IMR-90 (cell line): ENCODE measurements at regions not wholly inside any gene's neighbourhood (a gene's known extent, or its start where the extent isn't known, plus 50 kb on each side); places are given as distances from the start of the nearest gene placed in this dataset.
A peak's percentile ranks its signal among the peaks of the same experiment; 100 is the strongest.

Experiments used
- ATAC-seq: fragments of 200-7000 bp; cut with Tn5 transposase; 2 replicates; pipeline ENCODE4 v1.9.1; 2020; ENCODE audit warnings: low read depth, mild to moderate bottlenecking, moderate library complexity
- BruUV-seq: library from RNA; stranded (reverse); fragments of 400-500 nt; replicated peaks from 2 replicates; lab custom pipeline; 2021; lab: Mats Ljungman, UMichigan
- CTCF ChIA-PET: fragments of 300-600 bp; formaldehyde crosslinking; extraction: SDS; loops from one replicate; lab custom pipeline; 2021; ENCODE audit warnings: antibody characterized with exemption; lab: Yijun Ruan, JAX
- POLR2A ChIA-PET: fragments of 300-600 bp; sonication (Branson Sonifier 250); formaldehyde crosslinking; loops from one replicate; lab custom pipeline; 2022; ENCODE audit warnings: antibody characterized with exemption; ENCODE audit not compliant: unreplicated experiment; lab: Charles Lee
- DNase-seq: peaks from one replicate; pipeline ENCODE4 v3.0.0; 2013
- H2AFZ ChIP-seq: replicated peaks from 2 replicates; pipeline ENCODE3; 2013; ENCODE audit warnings: low read length, mild to moderate bottlenecking; ENCODE audit not compliant: poor library complexity
- H2AK5ac ChIP-seq: 2 replicates; pipeline ENCODE4 v1.6.1; 2013; ENCODE audit warnings: low read depth, low read length, inconsistent platforms
- H2AK9ac ChIP-seq: replicated peaks from 2 replicates; pipeline ENCODE3; 2013; ENCODE audit warnings: mild to moderate bottlenecking, low read depth, low read length, moderate library complexity; ENCODE audit not compliant: poor library complexity
- H2BK120ac ChIP-seq: 2 replicates; pipeline ENCODE4 v1.6.1; 2013; ENCODE audit warnings: low read depth, low read length, inconsistent platforms
- H2BK15ac ChIP-seq: 3 replicates; pipeline ENCODE4 v1.6.1; 2013; ENCODE audit warnings: low read depth, low read length, inconsistent platforms
- H2BK20ac ChIP-seq: 2 replicates; pipeline ENCODE4 v1.6.1; 2013; ENCODE audit warnings: low read depth, mild to moderate bottlenecking, inconsistent platforms, low read length, moderate library complexity
- H2BK5ac ChIP-seq: 2 replicates; pipeline ENCODE4 v1.6.1; 2013; ENCODE audit warnings: mild to moderate bottlenecking, low read depth, low read length, inconsistent platforms; ENCODE audit not compliant: poor library complexity, severe bottlenecking
- H3K14ac ChIP-seq: replicated peaks from 2 replicates; pipeline ENCODE4 v1.6.1; 2013; ENCODE audit warnings: low read depth, low read length, inconsistent platforms
- H3K18ac ChIP-seq: 2 replicates; pipeline ENCODE4 v1.6.1; 2013; ENCODE audit warnings: low read depth, low read length, control low read depth
- H3K23ac ChIP-seq: 2 replicates; pipeline ENCODE4 v1.6.1; 2013; ENCODE audit warnings: low read depth, low read length, inconsistent platforms
- H3K27ac ChIP-seq: 2 replicates; pipeline ENCODE4 v1.5.1; 2013; ENCODE audit warnings: mild to moderate bottlenecking, control low read depth, low read length; ENCODE audit not compliant: insufficient read depth
- H3K27me3 ChIP-seq: 2 replicates; pipeline ENCODE4 v1.6.1; 2013; ENCODE audit warnings: low read length; ENCODE audit not compliant: control insufficient read depth, insufficient read depth
- H3K36me3 ChIP-seq: 2 replicates; pipeline ENCODE4 v1.6.1; 2013; ENCODE audit warnings: low read length, mixed read lengths; ENCODE audit not compliant: control insufficient read depth, insufficient read depth
- H3K4ac ChIP-seq: 2 replicates; pipeline ENCODE4 v1.6.1; 2013; ENCODE audit warnings: low read depth, low read length, inconsistent platforms
- H3K4me1 ChIP-seq: 2 replicates; pipeline ENCODE4 v1.6.1; 2013; ENCODE audit warnings: low read length, mixed read lengths; ENCODE audit not compliant: control insufficient read depth, insufficient read depth
- H3K4me2 ChIP-seq: 2 replicates; pipeline ENCODE4 v1.6.1; 2013; ENCODE audit warnings: low read depth, mild to moderate bottlenecking, control low read depth, low read length, moderate library complexity
- H3K4me3 ChIP-seq: 2 replicates; pipeline ENCODE4 v1.5.1; 2013; ENCODE audit warnings: low read depth, mild to moderate bottlenecking, control low read depth, low read length, moderate library complexity; ENCODE audit not compliant: insufficient read depth
- H3K56ac ChIP-seq: 2 replicates; pipeline ENCODE4 v1.6.1; 2013; ENCODE audit warnings: low read length, inconsistent platforms; ENCODE audit not compliant: insufficient read depth; ENCODE audit errors: extremely low read depth
- H3K79me1 ChIP-seq, 2 experiments: 2 replicates each; pipeline ENCODE4 v1.6.1; 2013; ENCODE audit warnings: low read length in 2 of 2, inconsistent platforms in 1 of 2, low read depth in 1 of 2
- H3K9ac ChIP-seq: 2 replicates; pipeline ENCODE4 v1.6.1; 2013; ENCODE audit warnings: low read depth, low read length, control low read depth
- H3K9me1 ChIP-seq: 2 replicates; pipeline ENCODE4 v1.6.1; 2013; ENCODE audit warnings: low read length, inconsistent platforms; ENCODE audit not compliant: insufficient read depth
- H3K9me3 ChIP-seq: 2 replicates; pipeline ENCODE4 v1.6.1; 2013; ENCODE audit warnings: low read length; ENCODE audit not compliant: control insufficient read depth, insufficient read depth
- H4K20me1 ChIP-seq: 2 replicates; pipeline ENCODE4 v1.6.1; 2013; ENCODE audit warnings: low read length, inconsistent platforms; ENCODE audit not compliant: insufficient read depth
- H4K5ac ChIP-seq: 2 replicates; pipeline ENCODE4 v1.6.1; 2013; ENCODE audit warnings: mild to moderate bottlenecking, low read depth, low read length, control low read depth
- H4K8ac ChIP-seq, 2 experiments: 2 replicates each; pipeline ENCODE4 v1.6.1; 2013; ENCODE audit warnings: low read depth in 2 of 2, low read length in 2 of 2, control low read depth in 1 of 2, inconsistent platforms in 1 of 2
- H4K91ac ChIP-seq: 2 replicates; pipeline ENCODE4 v1.6.1; 2013; ENCODE audit warnings: low read depth, low read length, inconsistent platforms; ENCODE audit not compliant: insufficient read depth
- CEBPB ChIP-seq: IDR thresholded peaks from 2 replicates; pipeline ENCODE4 v1.6.1; 2012; ENCODE audit warnings: low read depth, low read length, improper control_type of control experiment
- CHD1 ChIP-seq: IDR thresholded peaks from 2 replicates; pipeline ENCODE4 v1.6.1; 2012; ENCODE audit warnings: low read depth, low read length, improper control_type of control experiment
- FOS ChIP-seq: fragments of 150-350 bp; IDR thresholded peaks from 2 replicates; pipeline ENCODE4 v1.6.1; 2016; ENCODE audit warnings: low read depth, low read length
- POLR2A ChIP-seq: IDR thresholded peaks from 2 replicates; pipeline ENCODE4 v1.6.1; 2012; ENCODE audit warnings: mild to moderate bottlenecking, low read depth, low read length
- RCOR1 ChIP-seq: IDR thresholded peaks from 2 replicates; pipeline ENCODE4 v1.6.1; 2012; ENCODE audit warnings: mild to moderate bottlenecking, low read length, improper control_type of control experiment; ENCODE audit not compliant: insufficient replicate concordance
- SMC3 ChIP-seq: fragments of 150-350 bp; IDR thresholded peaks from 2 replicates; pipeline ENCODE4 v1.6.1; 2016; ENCODE audit warnings: low read depth, mild to moderate bottlenecking, antibody characterized with exemption, low read length, moderate library complexity
- WGBS, 2 experiments: methylation state at CpG; one replicate each; pipeline versions ENCODE4 v1.1.5 to v1.1.7; 2013; ENCODE audit warnings: missing lambda C conversion rate in 2 of 2; ENCODE audit not compliant: insufficient read length in 1 of 2; ENCODE audit errors: extremely low coverage in 2 of 2; 5-methylcytosine and 5-hydroxymethylcytosine counted together
- dilution Hi-C: fragments of 300-500 bp; cut with HindIII; formaldehyde crosslinking; loops from one replicate; pipeline ENCODE4 v1.14.3; 2018; ENCODE audit warnings: low sequenced_read_pairs; ENCODE audit not compliant: unreplicated experiment
- in situ Hi-C: fragments of 300-500 bp; cut with MboI; formaldehyde crosslinking; loops from 3 replicates; pipeline ENCODE4 v1.14.3; 2019; ENCODE audit warnings: low sequenced_read_pairs, inconsistent platforms, mixed read lengths
- intact Hi-C: fragments of 100-400 bp; cut with micrococcal nuclease; formaldehyde crosslinking; loops from 2 replicates; pipeline ENCODE4 v1.10.0; 2022
- TF ChIP-seq, protein P1 (sequence below): fragments of 150-350 bp; IDR thresholded peaks from 2 replicates; pipeline ENCODE4 v1.6.1; 2016; ENCODE audit warnings: low read depth, mild to moderate bottlenecking, low read length, moderate library complexity, borderline replicate concordance

DNA sequence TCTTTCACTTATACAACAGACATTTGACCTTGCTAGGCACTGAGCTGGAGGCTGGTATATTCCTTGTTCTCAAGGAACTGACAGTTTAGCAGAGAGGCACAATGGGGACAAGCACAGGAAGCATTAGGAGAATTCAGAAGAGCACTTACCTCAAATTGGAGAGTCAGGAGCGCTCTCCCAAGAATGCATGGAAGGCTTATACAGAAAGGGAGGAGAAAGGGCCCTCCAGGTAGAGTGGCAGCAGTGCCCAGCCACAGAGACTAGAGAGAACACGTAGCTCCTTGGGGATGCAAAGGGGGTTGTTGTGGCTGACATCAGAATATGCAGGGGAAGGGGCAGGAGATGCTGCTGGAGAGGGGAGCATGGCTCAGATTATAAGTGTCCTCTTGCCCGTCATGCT, 78.2 kb upstream of the MKLN1 start (continued):
- TF ChIP-seq, protein P1, sequence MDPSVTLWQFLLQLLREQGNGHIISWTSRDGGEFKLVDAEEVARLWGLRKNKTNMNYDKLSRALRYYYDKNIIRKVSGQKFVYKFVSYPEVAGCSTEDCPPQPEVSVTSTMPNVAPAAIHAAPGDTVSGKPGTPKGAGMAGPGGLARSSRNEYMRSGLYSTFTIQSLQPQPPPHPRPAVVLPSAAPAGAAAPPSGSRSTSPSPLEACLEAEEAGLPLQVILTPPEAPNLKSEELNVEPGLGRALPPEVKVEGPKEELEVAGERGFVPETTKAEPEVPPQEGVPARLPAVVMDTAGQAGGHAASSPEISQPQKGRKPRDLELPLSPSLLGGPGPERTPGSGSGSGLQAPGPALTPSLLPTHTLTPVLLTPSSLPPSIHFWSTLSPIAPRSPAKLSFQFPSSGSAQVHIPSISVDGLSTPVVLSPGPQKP = no peak

DNA sequence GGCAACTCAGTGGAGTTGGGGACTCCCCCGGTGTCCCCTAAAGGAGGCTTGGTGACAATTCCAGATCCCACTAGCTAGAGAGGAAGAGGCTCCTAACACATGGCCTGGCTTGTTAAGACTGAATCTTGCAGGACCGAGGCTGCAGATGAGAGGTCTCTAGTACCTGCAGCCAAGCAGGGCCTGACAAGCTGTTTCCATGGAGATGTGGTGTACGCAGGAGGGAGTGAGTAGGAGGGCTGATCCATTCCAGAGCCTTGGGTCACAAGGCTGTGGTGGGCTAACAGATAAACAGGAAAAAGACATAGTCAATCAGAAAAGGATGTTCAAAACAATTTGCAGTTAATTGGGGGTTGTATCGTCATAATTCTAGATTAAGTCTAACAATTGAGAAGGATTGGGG, 77.3 kb upstream of the MKLN1 start:
- in situ Hi-C loops = no loop called here
- H3K36me3 ChIP-seq = no peaks in the 10 kb centered on the region
- no peak overlapping the region for H3K4me3 ChIP-seq
- no peak overlapping the region for H2BK120ac ChIP-seq
- no peak overlapping the region for H2AFZ ChIP-seq
- H3K23ac ChIP-seq = peak overlapping the region; percentile 59; the same call in 1 of the 2 replicates
- H4K20me1 ChIP-seq = 0 out of 2 replicates have a peak, but pooled peaks cover 4% of the 10 kb centered on the region
- H4K91ac ChIP-seq = no peak overlapping the region
- WGBS, 2 experiments = 70% methylated on average over 2 of the region's 4 CpGs; no CpG with 5 or more reads in 1 of the 2 experiments
- TF ChIP-seq CEBPB (no peak), FOS (0 out of 2 replicates have a peak, but pooled peaks have one; percentile 9), CHD1 (no peak), SMC3 (no peak), POLR2A (no peak), RCOR1 (no peak)
- no peak overlapping the region for H4K5ac ChIP-seq
- intact Hi-C loops = no loop called here
- no peak overlapping the region for H2AK9ac ChIP-seq
- peaks cover 11% of the 10 kb centered on the region for H3K9me1 ChIP-seq
- ChIA-PET POLR2A (no interaction called here), CTCF (interaction anchor here (1.1 kb wide), 1 partner anchor 17 kb away, joined by 3 read pairs; no protein-coding TSS in a partner anchor)
- ATAC-seq (no peak), DNase-seq (peak; percentile 73)
- peak overlapping the region; percentile 14; the same call in 1 of the 3 replicates for H2BK15ac ChIP-seq
- H2BK5ac ChIP-seq = no peak overlapping the region
- peak overlapping the region in 1 of 2 experiments; percentile 37; a peak in 1 of 4 replicates for H4K8ac ChIP-seq
- no peak overlapping the region for H3K27ac ChIP-seq
- H3K4ac ChIP-seq = peak overlapping the region; percentile 67; the same call in 1 of the 2 replicates
- dilution Hi-C loops = no loop called here
- peak overlapping the region; percentile 70; the same call in 1 of the 2 replicates for H3K14ac ChIP-seq
- H3K4me1 ChIP-seq = peaks cover 13% of the 10 kb centered on the region
- peak overlapping the region; percentile 80 for H2AK5ac ChIP-seq
- BruUV-seq = no TSS peak
- peaks cover 5% of the 10 kb centered on the region for H3K9me3 ChIP-seq
- no peaks in the 10 kb centered on the region for H3K79me1 ChIP-seq
- no peak overlapping the region for H3K9ac ChIP-seq
- H3K18ac ChIP-seq = no peak overlapping the region
- H3K56ac ChIP-seq = no peak overlapping the region
- no peak overlapping the region; the same call in 1 of the 2 replicates for H2BK20ac ChIP-seq
- H3K4me2 ChIP-seq = no peak overlapping the region
- H3K27me3 ChIP-seq = no peaks in the 10 kb centered on the region
